H1 (cell line): ENCODE measurements at regions not wholly inside any gene's neighbourhood (a gene's known extent, or its start where the extent isn't known, plus 50 kb on each side); places are given as distances from the start of the nearest gene placed in this dataset.

Source experiments
- CTCF ChIA-PET: fragments of 300-600 bp; sonication (Branson Sonifier 250); formaldehyde crosslinking; loops from one replicate; lab custom pipeline; 2021; ENCODE audit not compliant: partially characterized antibody; lab: Charles Lee
- POLR2A ChIA-PET: fragments of 300-600 bp; sonication (Branson Sonifier 250); formaldehyde crosslinking; loops from one replicate; lab custom pipeline; 2021; ENCODE audit warnings: inconsistent platforms; ENCODE audit not compliant: partially characterized antibody; lab: Charles Lee
- DNase-seq, 2 experiments: peaks; one replicate each; pipeline versions ENCODE4 v3.0.0 to v3.0.0-alpha.2; 2010 to 2022; ENCODE audit warnings: low spot score in 2 of 2, low read depth in 1 of 2, mixed read lengths in 1 of 2
- FAIRE-seq: peaks from 2 replicates; lab custom pipeline; 2011; peaks lifted over from hg19 to GRCh38; lab: Jason Lieb, UNC
- H2AFZ ChIP-seq: 2 replicates; pipeline ENCODE4 v1.8.1; 2012; ENCODE audit warnings: low read length, inconsistent platforms
- H2AK5ac ChIP-seq: 2 replicates; pipeline ENCODE4 v1.6.1; 2013; ENCODE audit warnings: low read depth, low read length
- H2BK120ac ChIP-seq: replicated peaks from 2 replicates; pipeline ENCODE3; 2013; ENCODE audit warnings: low read depth, low read length, inconsistent platforms
- H2BK12ac ChIP-seq: 2 replicates; pipeline ENCODE4 v1.6.1; 2013; ENCODE audit warnings: low read depth, low read length
- H2BK15ac ChIP-seq: 2 replicates; pipeline ENCODE4 v1.6.1; 2013; ENCODE audit warnings: low read length
- H2BK20ac ChIP-seq: 2 replicates; pipeline ENCODE4 v1.6.1; 2013; ENCODE audit warnings: low read length
- H2BK5ac ChIP-seq: 2 replicates; pipeline ENCODE4 v1.6.1; 2013; ENCODE audit warnings: low read depth, low read length
- H3K14ac ChIP-seq: 2 replicates; pipeline ENCODE4 v1.6.1; 2013; ENCODE audit warnings: inconsistent platforms; ENCODE audit not compliant: insufficient read length
- H3K18ac ChIP-seq: 2 replicates; pipeline ENCODE4 v1.6.1; 2013; ENCODE audit warnings: low read length; ENCODE audit errors: extremely low read depth
- H3K23ac ChIP-seq: 2 replicates; pipeline ENCODE4 v1.6.1; 2013; ENCODE audit warnings: inconsistent platforms; ENCODE audit not compliant: insufficient read length
- H3K23me2 ChIP-seq: 2 replicates; pipeline ENCODE4 v1.6.1; 2013; ENCODE audit warnings: low read depth, low read length
- H3K27ac ChIP-seq: 2 replicates; pipeline ENCODE4 v1.6.1; 2011; ENCODE audit warnings: low read depth, low read length, inconsistent platforms
- H3K27me3 ChIP-seq, 4 experiments: replicated peaks in 1 of 4; 1 replicate in 1 of 4; 2 replicates in 3 of 4; pipeline versions ENCODE4 v1.6.1 to v1.8.1; 2011 to 2013; ENCODE audit warnings: low read length in 3 of 4, mild to moderate bottlenecking in 3 of 4, inconsistent platforms in 2 of 4, mixed read lengths in 2 of 4, moderate library complexity in 1 of 4; ENCODE audit not compliant: control insufficient read depth in 3 of 4, insufficient read depth in 3 of 4; ENCODE audit errors: extremely low read depth in 1 of 4
- H3K36me3 ChIP-seq, 4 experiments: 2 replicates each; pipeline versions ENCODE4 v1.6.1 to v1.8.1; 2011 to 2013; ENCODE audit warnings: mild to moderate bottlenecking in 4 of 4, low read length in 3 of 4, moderate library complexity in 2 of 4, control low read depth in 1 of 4, inconsistent platforms in 1 of 4; ENCODE audit not compliant: insufficient read depth in 4 of 4, control insufficient read depth in 2 of 4
- H3K4ac ChIP-seq: replicated peaks from 2 replicates; pipeline ENCODE3; 2013; ENCODE audit warnings: low read length, low read depth, mixed read lengths, inconsistent platforms; ENCODE audit not compliant: insufficient read length
- H3K4me1 ChIP-seq, 4 experiments: replicated peaks in 1 of 4; 1 replicate in 1 of 4; 2 replicates in 3 of 4; pipeline versions ENCODE4 v1.6.1 to v1.8.1; 2011 to 2013; ENCODE audit warnings: low read length in 3 of 4, inconsistent platforms in 2 of 4, mixed read lengths in 1 of 4; ENCODE audit not compliant: insufficient read depth in 4 of 4, control insufficient read depth in 3 of 4
- H3K4me2 ChIP-seq, 2 experiments: 2 replicates each; pipeline versions ENCODE4 v1.6.1 to v1.8.1; 2011 to 2013; ENCODE audit warnings: low read depth in 2 of 2, low read length in 2 of 2, control low read depth in 1 of 2, inconsistent platforms in 1 of 2, mild to moderate bottlenecking in 1 of 2; ENCODE audit not compliant: insufficient read depth in 1 of 2
- H3K4me3 ChIP-seq, 4 experiments: fragments of 200-600, 300-600 bp in 1 of 4; sonication (generic), shearing (Covaris generic), sonication (Bioruptor Twin) in 1 of 4; 2 replicates each; pipeline versions ENCODE4 v1.5.1 to v1.8.1; 2011 to 2016; ENCODE audit warnings: low read length in 4 of 4, low read depth in 3 of 4, control low read depth in 2 of 4, inconsistent platforms in 2 of 4, mild to moderate bottlenecking in 2 of 4, mixed read lengths in 1 of 4, moderate library complexity in 1 of 4; ENCODE audit not compliant: insufficient read depth in 2 of 4; ENCODE audit errors: extremely low read depth in 1 of 4
- H3K56ac ChIP-seq: replicated peaks from 2 replicates; pipeline ENCODE3; 2013; ENCODE audit warnings: low read depth, mild to moderate bottlenecking, mixed read lengths, low read length, inconsistent platforms; ENCODE audit not compliant: insufficient read length
- H3K79me1 ChIP-seq: 2 replicates; pipeline ENCODE4 v1.6.1; 2013; ENCODE audit warnings: low read depth, low read length, control low read depth
- H3K79me2 ChIP-seq, 2 experiments: 2 replicates each; pipeline versions ENCODE4 v1.6.1 to v1.8.1; 2012 to 2013; ENCODE audit warnings: low read length in 2 of 2, mild to moderate bottlenecking in 2 of 2, inconsistent platforms in 1 of 2; ENCODE audit not compliant: insufficient read depth in 2 of 2, control insufficient read depth in 1 of 2
- H3K9ac ChIP-seq, 4 experiments: replicated peaks in 1 of 4; 1 replicate in 1 of 4; 2 replicates in 3 of 4; pipeline versions ENCODE4 v1.6.1 to v1.8.1; 2011 to 2013; ENCODE audit warnings: low read depth in 3 of 4, low read length in 3 of 4, control low read depth in 2 of 4, mild to moderate bottlenecking in 2 of 4, moderate library complexity in 2 of 4, inconsistent platforms in 1 of 4; ENCODE audit errors: extremely low read depth in 1 of 4
- H3K9me3 ChIP-seq, 2 experiments: 2 replicates each; pipeline versions ENCODE4 v1.6.1 to v1.8.1; 2012 to 2013; ENCODE audit warnings: mild to moderate bottlenecking in 2 of 2, moderate library complexity in 2 of 2, control low read depth in 1 of 2, inconsistent platforms in 1 of 2, low read depth in 1 of 2, low read length in 1 of 2, mixed read lengths in 1 of 2; ENCODE audit not compliant: insufficient read depth in 2 of 2
- H4K20me1 ChIP-seq, 2 experiments: replicated peaks in 1 of 2; 2 replicates each; pipeline versions ENCODE3 to v1.8.1; 2011 to 2013; ENCODE audit warnings: inconsistent platforms in 2 of 2, low read length in 2 of 2, mild to moderate bottlenecking in 1 of 2; ENCODE audit not compliant: insufficient read depth in 2 of 2, control insufficient read depth in 1 of 2
- H4K5ac ChIP-seq: 2 replicates; pipeline ENCODE4 v1.6.1; 2013; ENCODE audit warnings: low read length, low read depth, mixed read lengths, inconsistent platforms; ENCODE audit not compliant: insufficient read length
- H4K8ac ChIP-seq: 2 replicates; pipeline ENCODE4 v1.8.0; 2013; ENCODE audit warnings: mild to moderate bottlenecking, moderate library complexity, low read length, inconsistent platforms; ENCODE audit not compliant: insufficient read depth; ENCODE audit errors: extremely low read depth
- H4K91ac ChIP-seq: replicated peaks from 2 replicates; pipeline ENCODE3; 2013; ENCODE audit warnings: low read length, mixed read lengths, inconsistent platforms; ENCODE audit not compliant: insufficient read length
- CTBP2 ChIP-seq: IDR thresholded peaks from 2 replicates; pipeline ENCODE4 v1.7.0; 2011; ENCODE audit warnings: borderline replicate concordance, mild to moderate bottlenecking, moderate library complexity, mixed read lengths, low read length; ENCODE audit not compliant: insufficient read depth, insufficient read length
- SP4 ChIP-seq: IDR thresholded peaks from 2 replicates; pipeline ENCODE4 v1.6.1; 2012; ENCODE audit warnings: low read length, inconsistent platforms
- WGBS, 2 experiments: shearing (Covaris generic) in 1 of 2; methylation state at CpG; one replicate each; pipeline versions ENCODE4 v1.1.6 to v1.1.7; 2013 to 2015; ENCODE audit warnings: low lambda C conversion rate in 2 of 2, mixed read lengths in 2 of 2, inconsistent platforms in 1 of 2, low coverage in 1 of 2, missing lambda C conversion rate in 1 of 2; ENCODE audit not compliant: insufficient replicate concordance in 2 of 2, insufficient coverage in 1 of 2, insufficient read length in 1 of 2; ENCODE audit errors: extremely low coverage in 1 of 2, missing lambda C conversion rate in 1 of 2; 5-methylcytosine and 5-hydroxymethylcytosine counted together

DNA sequence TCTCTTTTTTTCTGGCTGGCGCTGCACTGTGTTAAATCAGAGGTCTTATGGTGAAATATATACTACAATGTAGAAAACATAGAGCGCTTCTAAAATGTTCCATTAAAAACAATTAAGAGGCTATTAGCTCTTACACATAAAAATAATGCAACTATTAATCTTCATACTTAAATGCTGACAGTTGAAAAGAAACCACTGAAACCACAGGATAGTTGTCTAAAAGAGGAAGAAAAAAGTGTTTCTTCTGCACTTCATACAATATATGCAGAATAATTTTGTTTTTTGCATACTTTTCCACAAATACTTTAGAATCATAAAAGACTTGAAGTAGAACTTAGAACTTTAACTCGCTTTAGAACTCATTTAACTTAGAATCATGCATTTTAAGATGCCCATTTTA lies 170.5 kb downstream of the PYDC2 start:
- no peak overlapping the region for H2BK120ac ChIP-seq
- no peaks in the 10 kb centered on the region for H3K79me2 ChIP-seq
- no peak for FAIRE-seq
- H3K36me3 ChIP-seq, result no peaks in the 10 kb centered on the region
- CTCF ChIA-PET, result no interaction called here
- no peaks in the 10 kb centered on the region for H3K79me1 ChIP-seq
- H3K23ac ChIP-seq, result no peak overlapping the region
- no peak overlapping the region for H3K4ac ChIP-seq
- H3K23me2 ChIP-seq, result no peaks in the 10 kb centered on the region
- no peak overlapping the region for H4K5ac ChIP-seq
- no peak overlapping the region for H4K8ac ChIP-seq
- 92% methylated on average over 3 of the region's 3 CpGs; no CpG with 5 or more reads in 1 of the 2 experiments for WGBS, 2 experiments
- no peak overlapping the region for H3K18ac ChIP-seq
- H3K27me3 ChIP-seq, result no peaks in the 10 kb centered on the region
- H2AFZ ChIP-seq, result no peak overlapping the region
- H3K4me3 ChIP-seq, result no peak overlapping the region
- POLR2A ChIA-PET, result no interaction called here
- no peak overlapping the region for H2BK20ac ChIP-seq
- no peak overlapping the region for H2AK5ac ChIP-seq
- no peak overlapping the region for H2BK15ac ChIP-seq
- peaks cover 0 to 5% (median 0%) of the 10 kb centered on the region in 4 experiments; a peak in 1 of 7 replicates for H3K4me1 ChIP-seq
- H4K91ac ChIP-seq, result no peak overlapping the region
- no peak overlapping the region for H3K56ac ChIP-seq
- no peak overlapping the region for H3K27ac ChIP-seq
- H3K9ac ChIP-seq, result no peak overlapping the region
- H3K14ac ChIP-seq, result no peak overlapping the region
- H3K4me2 ChIP-seq, result no peak overlapping the region
- no peaks in the 10 kb centered on the region for H3K9me3 ChIP-seq
- no peak overlapping the region for H2BK5ac ChIP-seq
- no peaks in the 10 kb centered on the region for H4K20me1 ChIP-seq
- no peak overlapping the region for H2BK12ac ChIP-seq
- no peak for DNase-seq
- TF ChIP-seq CTBP2 (no peak), SP4 (no peak)
